Endothelial cell of hepatic sinusoid (primary cell): ENCODE measurements at regions not wholly inside any gene's neighbourhood (a gene's known extent, or its start where the extent isn't known, plus 50 kb on each side); places are given as distances from the start of the nearest gene placed in this dataset.

Source experiments
- in situ Hi-C: cut with HindIII; loops from 2 replicates; pipeline ENCODE4 v1.10.0; 2017; ENCODE audit warnings: low sequenced_read_pairs

DNA sequence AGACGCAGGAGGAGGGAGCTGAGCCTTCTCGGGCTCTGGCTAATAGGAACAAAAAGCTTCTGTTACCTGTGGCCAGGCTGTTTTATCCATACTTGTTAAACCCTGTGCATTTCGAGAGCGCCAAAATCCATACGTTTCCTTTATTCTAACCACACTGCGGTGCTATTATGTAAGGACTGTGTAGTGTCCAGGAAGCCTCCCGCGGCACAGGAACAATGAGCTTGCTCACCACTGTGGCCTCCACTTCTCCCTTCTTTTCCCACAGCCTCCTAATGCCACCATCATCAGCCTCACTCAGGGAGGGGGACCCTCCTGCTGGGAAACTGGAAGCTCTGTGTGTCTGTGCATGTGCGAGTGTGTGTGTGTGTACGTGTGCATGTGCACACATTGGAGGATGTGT is 268.5 kb downstream of the HAUS1 start:
- in situ Hi-C loops = loop anchor here (5.0 kb wide), 1 partner anchor 65 kb away; no protein-coding TSS in a partner anchor

DNA sequence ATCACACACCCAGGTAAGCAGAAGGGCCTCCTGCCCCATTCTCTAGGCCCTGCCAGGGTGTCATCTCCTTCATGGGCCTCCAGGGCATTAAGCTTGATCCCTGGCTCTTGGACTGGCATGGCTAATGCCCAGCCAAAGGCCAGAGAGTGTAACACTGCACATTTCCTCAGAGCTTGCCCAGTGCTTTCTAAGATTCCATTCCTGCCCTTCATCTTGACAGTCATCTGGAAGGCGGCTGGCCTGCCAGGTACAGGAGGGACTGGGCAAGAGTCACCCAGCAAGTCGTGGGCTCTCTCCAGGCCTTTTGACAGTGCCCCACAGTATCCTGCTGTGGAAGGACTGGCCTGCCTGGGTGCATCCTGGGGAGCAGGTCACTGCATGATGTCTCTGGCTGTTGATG is 268.9 kb downstream of the HAUS1 start:
- in situ Hi-C loops = loop anchor here (5.0 kb wide), 1 partner anchor 66 kb away; no protein-coding TSS in a partner anchor

DNA sequence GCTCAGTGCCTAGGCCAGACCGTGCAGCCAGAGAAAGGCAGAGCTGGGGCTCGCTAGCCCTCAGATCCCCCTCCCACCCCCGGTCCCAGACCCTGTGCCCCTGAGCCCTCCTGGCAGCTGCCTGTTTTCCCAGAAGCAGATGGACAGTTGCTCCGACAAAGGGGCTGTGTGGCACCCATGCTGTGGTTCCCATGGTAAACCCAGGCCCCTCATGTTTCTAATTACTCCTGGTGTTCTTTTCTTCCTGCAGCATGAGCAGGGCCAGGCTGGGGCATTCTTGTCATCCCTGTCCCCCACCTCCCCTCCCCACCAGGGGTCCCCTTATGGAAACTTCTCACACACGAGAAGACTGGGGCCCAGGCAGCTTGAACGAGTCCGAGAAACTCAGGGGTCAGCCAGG is 269.6 kb downstream of the HAUS1 start:
- in situ Hi-C loops = loop anchor here (5.0 kb wide), 1 partner anchor 66 kb away; no protein-coding TSS in a partner anchor

DNA sequence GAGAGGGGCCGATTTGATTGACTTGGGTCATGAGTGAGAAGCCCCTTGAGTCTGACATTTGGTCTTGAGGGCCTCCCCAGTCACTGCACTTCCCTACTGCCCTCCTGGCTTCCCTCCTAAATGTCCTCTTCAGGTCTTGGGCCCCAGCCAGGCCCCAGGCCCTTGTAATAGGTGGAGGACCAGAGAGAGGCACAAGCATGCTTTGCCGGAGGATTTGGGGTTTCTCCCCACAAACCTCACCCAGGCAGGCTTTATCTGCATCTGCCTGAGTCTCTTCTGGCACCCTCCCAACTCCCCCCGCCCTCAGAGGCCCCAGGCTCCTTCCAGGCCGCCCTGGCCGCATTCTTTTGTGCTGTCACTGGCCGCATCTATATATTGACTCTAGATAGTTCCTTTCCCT is 270.7 kb downstream of the HAUS1 start:
- in situ Hi-C loops = loop anchor here (5.0 kb wide), 1 partner anchor 68 kb away; no protein-coding TSS in a partner anchor

DNA sequence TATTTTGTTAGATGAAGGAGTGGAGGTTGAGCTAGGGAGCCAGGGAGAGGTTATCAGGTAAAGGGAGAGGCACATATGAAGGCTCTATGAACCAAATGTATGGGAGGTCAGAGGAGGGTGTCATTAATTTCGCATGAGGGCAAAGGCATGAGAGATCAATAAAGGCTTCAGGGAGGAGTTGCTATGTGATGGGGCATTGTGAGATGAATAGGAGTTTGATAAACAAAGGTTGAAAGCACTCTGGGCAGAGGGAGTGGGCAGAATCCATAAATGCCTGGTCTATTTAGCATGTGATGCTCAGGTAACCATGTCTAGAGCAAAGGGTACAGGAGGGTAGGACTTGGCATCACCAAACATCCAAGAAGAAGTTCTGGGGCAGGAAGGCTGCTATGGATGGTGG is 273.4 kb downstream of the HAUS1 start:
- in situ Hi-C loops = no loop called here

DNA sequence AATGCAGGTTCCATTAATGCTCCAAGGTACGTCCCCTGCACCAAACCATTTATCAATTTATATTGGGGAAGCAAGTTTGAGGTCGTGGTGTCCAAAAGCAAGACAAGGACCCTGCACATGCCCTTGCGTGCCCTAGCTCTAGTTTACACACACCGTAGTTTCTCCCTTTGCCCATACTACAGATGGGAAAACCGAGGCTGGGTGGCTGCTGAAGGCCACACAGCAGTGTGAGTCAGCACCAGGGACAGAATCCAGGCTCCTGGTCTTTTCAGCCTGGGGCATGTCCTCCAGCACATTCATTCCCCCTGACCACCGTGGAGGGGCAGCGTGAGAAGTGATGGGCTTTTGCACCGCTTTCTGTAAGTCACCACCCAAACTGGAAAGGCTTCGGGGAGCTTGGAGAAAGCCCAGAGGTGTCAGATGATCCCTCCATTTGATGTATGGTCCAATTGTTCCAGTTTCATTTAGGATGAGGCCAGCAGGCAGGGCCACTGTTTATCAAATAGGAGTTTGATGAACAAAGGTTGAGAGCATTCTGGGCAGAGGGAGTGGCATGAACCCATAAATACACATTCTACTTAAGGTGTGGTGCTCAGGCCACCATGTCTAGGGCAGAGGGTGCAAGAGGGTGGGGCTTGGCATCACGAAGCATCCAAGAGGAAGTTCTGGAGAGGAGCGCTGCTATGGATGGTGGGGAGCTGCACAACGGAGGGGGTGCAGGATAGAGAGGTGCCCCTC is 274.1 kb downstream of the HAUS1 start:
- in situ Hi-C loops = no loop called here

DNA sequence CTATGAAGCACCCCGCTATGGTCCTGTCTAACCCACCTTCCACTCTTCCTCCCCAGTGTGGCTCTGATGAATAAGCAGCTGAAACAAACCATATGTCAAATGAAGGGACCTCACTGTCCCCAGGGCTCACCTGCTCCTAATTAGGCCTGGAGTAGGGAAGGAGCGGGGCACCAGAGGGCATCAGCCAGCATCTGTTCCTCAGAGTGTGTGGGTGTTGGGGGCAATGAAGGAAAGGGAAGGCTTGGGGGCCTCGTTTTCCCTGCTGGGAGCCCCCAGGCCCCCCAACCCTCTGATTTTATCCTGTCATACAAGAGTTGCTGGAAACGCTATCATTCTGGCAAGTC is 274.7 kb downstream of the HAUS1 start:
- in situ Hi-C loops = no loop called here

DNA sequence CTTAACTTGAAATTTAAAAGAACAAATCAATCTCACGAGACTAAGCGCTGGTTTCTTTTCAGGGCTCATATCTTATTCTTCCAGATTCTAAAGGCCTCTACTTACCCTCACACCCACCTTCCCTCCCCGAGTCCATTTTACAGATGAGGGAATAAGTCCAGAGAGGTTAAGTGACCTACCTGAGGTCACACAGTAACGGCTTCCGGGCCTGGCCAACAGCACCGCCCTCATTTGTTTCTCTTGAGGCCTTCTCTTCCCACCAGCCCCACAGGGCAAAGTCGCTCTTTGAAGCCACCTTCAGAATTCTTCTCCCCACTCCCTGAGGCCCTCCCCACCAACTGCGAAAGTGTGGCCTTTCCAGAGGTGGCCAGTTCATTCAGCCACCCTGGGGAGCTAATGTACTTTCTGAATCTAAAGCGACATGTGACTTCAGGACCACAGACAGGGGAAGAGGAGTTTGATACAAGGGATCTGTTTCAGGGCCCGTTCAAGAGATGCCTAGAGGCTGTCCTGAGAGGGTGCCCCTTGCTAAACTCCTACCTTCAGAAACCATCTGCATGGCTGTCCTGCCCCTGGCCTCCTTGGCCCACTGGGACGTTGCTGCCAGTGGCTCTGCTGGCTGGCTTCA is 275.3 kb downstream of the HAUS1 start:
- in situ Hi-C loops = no loop called here

DNA sequence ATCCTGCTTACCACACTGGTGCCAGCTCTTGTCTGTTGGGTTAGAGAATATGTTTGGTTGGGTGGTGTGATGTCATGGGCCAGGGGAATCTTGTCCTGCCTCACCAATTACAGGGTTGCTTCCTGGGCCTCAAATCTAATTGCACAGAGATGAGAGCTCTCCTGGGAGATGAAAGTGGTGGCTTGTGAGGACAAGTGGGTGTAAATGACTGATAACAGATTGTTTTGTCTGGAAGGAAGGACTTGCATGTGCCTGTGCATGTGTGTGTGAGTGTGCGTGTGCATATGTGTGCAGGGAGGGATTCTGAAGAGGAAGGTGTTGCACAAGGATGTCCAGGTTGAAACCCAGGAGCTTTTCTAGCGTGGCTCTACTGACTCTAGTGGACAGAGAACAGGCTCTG is 271.9 kb downstream of the LOXHD1 start:
- in situ Hi-C loops = no loop called here

DNA sequence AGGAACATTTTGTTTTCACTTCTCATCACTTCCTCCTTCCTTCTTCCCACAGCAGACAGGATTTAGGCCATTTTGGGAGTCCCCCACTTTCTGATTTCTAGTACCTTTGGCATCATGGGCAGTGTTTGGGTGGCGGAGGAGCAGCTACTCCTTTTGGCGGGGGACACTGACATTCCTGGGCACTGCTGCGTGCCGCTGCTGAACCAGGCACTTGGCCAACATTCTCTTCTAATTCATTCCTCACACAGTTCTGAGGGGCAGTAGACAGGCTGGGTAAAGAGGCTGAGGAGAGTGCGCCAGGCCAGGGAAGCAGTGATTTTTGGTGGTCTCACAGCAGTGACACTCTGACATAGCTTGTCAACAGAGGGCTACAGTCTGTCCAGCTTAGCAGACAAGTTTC is 270.2 kb downstream of the LOXHD1 start:
- in situ Hi-C loops = no loop called here

DNA sequence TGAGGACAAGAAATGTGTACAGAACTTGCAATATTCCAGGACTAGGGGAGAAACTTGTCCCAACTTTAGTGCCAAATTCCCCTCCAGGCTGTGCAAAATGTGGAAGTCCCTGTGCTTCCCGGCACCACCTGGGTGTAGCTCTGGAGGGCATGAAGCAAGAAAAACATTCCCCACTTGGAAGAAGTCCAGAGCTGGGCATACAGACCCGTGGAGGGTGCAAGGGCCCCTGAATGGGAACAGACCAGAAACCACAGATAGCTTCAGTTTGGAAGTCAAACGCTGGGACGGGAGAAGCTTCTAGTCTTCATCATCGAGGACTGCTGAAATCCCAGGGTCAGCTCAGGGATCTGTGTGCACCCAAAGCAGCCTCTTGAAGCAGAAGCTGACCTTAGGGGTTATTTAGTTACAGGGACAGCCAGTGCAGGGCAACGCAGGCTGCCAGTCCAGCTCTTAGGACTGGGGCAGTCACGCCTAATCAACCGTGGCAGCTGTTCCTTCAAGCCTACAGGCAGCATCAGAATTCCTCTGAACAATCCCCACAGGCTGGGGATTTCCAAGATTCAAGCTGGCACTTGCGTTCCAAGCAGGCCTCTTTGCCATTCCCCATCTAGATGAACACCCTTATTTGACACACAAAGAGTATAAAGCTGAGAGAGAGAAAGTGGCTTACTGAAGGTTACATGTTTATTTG is 269.4 kb downstream of the LOXHD1 start:
- in situ Hi-C loops = no loop called here

DNA sequence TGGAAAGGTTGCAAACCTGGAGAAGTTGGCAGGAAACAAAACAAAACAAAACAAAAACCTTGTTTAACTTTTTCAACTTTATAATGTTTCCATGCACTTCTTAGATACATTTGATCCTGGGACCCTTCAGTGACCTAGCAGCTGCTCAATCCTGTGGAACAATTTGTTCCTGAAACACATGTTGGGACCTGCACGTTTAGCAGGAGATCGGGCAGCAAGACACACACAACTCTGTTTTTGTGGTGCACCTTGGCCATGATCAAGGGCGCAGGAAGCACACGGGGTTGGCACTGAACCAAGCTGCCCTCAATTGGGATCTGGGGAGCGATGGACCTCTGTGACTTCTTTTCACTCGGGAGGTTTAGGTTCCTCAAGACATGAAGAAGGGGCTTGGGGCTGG is 268.7 kb downstream of the LOXHD1 start:
- in situ Hi-C loops = no loop called here

DNA sequence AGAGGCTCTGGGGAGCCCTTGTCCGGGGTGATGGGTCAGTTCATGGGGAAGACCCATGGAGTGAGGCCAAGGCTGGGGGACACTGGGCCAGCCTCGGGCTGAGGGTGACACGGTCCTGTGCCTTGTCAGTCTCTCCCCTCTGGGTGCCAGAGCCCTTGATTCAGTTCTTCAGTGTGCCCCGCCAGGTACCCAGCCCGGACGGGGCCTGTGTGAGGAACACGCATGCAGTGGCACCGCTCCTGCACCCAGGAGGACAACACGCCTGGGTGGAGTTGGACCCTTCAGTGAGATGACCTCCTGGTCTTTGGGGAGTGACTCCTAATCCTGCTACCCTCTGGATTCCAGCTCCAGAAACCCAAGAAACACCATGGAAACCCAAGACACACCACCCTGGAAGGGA is 264.4 kb downstream of the LOXHD1 start:
- in situ Hi-C loops = no loop called here

DNA sequence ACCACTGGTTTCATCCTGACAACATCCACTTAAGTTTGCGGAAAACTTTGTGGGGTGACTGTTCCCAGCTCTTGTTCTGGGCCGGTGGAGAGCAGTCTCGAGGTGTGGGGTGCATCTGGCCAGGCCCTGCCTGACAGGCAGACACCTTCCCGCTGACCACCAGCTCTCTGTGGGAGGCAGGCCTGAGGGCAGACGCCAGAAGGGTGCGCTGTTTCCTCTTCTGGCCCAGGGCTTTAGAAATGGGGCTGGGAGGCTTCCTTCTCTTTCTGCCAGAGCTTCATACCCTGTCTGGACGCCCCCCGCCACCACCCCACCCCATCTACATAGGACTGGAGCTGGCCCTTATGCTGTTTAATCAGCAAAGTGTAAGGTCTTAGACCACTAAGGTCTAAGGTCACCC is 263.8 kb downstream of the LOXHD1 start:
- in situ Hi-C loops = no loop called here

DNA sequence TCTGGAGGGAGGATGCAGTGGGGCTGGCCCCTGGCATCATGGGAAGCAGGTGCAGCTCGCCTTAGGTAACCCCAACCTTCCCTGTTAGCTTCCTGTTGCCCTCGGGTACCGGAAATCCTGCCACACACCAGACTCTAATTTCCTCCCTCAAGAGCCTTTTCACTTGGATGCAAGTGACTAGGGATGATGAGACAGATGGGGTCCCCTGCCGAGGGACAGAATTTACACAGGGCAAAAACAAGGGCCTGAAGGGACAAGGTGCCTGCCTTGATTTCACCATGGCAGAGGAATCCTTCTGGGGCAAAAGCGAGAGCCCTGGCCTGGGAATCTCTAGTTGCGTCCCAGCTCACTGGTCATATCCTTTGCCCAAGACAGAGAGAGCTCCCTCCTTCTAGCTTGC is 263.1 kb downstream of the LOXHD1 start:
- in situ Hi-C loops = no loop called here

DNA sequence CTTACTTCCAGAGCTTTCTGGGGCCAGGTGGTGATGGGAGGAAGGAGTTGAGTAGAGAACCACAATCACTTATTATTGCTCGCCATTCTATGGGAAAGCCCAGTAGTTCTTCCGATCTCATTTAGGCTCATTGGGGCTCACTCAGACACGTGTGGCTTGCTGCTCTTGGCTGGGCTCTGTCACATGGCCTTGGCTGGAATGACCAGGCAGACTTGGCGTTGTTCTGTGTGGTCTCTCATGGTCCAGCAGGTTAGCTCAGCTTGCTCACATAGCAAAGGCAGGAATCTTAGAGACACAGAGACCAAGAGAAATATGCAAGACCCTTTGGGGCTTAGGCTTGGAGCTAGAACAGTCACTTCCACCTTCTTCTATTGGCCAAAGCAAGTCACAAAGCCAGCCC is 261.2 kb downstream of the LOXHD1 start:
- in situ Hi-C loops = no loop called here

DNA sequence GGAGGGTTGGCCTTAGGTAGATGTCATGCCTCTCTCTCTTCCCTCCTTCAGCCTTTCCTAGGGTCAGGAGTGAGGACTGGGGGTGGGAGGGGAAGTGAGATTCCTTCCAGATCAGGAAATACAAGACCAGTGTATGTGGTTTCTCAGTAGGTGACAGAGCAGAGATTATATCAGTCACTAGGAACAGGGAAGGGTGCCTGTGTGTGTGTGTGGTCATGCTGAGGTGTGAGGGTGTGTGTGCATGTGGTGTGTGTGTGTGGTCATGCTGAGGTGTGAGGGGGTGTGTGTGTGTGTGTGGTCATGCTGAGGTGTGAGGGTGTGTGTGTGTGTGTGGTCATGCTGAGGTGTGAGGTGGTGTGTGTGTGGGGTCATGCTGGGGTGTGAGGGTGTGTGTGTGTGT is 259.8 kb downstream of the LOXHD1 start:
- in situ Hi-C loops = no loop called here

DNA sequence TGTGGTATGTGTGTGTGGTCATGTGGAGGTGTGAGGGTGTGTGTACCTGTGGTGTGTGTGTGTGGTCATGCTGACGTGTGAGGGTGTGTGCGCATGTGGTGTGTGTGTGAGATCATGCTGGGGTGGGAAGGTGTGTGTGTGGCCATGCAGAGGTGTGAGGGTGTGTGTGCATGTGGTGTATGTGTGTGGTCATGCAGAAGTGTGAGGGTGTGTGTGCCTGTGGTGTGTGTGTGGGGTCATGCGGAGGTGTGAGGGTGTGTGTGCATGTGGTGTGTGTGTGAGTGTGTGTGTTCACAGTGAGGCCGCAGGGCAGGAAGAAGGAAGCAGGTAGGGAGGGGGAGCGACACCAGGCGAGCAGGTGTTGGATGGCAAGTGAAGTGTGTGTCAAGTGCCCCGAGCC is 259.0 kb downstream of the LOXHD1 start:
- in situ Hi-C loops = no loop called here

DNA sequence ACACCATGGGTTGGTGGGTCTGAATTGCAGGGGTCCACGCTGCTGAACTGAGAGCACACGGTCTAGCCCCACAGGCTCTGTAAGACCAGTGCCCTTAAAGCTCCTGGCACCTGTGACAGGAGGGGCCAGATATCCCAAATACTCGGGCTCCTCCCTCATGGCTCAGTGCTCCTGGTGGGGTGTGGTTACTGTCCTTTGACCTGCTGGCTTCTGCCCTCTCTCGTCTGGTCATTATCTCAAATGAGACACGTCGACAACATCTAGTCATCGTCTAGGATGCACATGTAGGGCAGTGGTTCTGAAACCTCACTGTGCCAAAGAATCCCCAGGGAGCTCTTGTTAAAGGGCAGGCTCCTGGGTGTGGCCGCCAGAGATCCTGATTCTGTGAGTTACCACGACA is 258.4 kb downstream of the LOXHD1 start:
- in situ Hi-C loops = no loop called here

DNA sequence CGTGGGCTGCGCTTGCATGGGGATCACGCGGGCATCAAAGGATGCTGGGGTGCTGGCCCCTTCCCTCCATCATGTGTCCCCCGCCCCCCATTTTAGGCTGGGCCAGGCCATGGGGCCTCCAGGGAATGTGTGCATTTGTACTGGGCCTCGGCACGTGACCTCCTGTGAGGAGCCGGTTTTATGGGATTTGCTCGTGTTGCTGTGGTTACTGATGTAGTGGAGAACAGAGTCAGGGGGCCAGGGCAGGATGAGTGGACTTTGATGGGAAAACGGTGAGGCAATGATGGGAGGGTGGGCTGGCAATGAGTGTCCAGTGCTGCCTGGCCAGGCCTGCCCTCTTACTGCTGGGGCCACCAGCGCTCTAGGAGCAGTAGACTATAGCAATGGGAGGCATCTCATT is 257.7 kb downstream of the LOXHD1 start:
- in situ Hi-C loops = no loop called here

DNA sequence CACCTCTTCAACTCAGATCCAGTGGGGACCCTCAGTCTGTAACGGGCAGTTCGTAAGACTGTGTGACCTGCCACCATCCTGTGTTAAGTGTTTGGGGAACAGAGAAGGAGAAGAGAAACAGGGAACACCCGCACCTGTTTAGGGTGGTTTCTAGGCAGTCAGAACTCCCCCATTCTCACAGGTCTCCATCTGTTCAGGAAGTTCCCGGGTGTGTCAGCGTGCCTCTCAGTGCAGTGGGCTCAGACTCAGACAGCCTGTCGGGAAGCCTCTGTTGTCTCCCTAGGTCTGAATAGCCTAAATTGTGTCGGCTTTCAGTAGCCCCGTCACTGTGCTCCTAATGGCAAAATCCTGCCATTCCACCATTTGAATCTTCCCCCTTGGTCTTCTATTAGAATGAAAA is 256.6 kb downstream of the LOXHD1 start:
- in situ Hi-C loops = no loop called here

DNA sequence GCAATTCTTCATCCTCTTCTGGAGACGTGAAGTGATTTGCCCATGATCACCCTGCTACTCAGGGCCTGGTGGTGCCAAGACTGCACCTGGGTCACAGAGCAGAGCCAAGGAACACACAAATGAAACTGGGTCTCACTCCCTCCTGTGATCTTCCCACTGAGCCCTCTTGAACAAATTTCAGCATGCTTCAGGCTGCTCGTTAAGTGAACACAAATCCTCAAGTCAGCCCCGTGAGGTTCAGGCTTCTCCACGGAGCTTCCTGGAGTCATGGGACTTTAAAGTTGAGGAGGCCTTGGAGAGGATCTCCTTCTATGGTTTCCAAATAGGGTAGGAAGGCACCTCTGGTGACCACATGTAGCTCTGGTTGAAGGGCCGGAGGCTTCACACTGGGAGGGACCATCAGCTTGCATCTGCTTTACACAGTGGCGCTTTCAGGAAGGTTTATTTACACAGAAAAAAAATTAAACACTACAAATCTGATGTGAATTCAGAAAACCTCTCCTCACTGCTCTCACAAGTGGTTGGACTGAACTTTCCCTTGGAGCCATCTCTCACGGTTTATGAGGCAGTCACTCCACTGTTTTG is 255.4 kb downstream of the LOXHD1 start:
- in situ Hi-C loops = no loop called here
